SHP77 treated with DMSO at 0.1 percent for 48 hours (cell line): ENCODE measurements at regions not wholly inside any gene's neighbourhood (a gene's known extent, or its start where the extent isn't known, plus 50 kb on each side); places are given as distances from the start of the nearest gene placed in this dataset.

Experiments used
- DNase-seq: peaks from one replicate; lab custom pipeline; 2025; lab: John Stamatoyannopoulos, UW

DNA sequence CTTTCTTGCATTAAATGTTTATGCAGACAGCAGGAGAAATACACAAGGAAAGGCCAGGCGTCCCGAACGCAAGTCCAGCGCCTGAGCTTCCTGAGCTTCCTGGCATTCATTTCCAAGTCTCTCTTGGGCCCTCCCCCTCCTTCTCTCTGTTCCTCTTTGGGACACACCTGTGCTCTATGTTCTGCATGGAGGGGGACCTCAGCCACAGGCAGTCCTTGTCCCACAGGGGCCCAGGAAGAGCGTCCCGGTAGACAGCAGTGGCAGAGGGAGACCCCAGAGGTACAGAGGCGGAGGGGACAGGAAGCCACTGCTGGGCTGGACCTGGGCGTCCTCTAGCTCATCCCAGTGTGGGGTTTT is 221.3 kb downstream of the C9orf50 start:
- no peak for DNase-seq

DNA sequence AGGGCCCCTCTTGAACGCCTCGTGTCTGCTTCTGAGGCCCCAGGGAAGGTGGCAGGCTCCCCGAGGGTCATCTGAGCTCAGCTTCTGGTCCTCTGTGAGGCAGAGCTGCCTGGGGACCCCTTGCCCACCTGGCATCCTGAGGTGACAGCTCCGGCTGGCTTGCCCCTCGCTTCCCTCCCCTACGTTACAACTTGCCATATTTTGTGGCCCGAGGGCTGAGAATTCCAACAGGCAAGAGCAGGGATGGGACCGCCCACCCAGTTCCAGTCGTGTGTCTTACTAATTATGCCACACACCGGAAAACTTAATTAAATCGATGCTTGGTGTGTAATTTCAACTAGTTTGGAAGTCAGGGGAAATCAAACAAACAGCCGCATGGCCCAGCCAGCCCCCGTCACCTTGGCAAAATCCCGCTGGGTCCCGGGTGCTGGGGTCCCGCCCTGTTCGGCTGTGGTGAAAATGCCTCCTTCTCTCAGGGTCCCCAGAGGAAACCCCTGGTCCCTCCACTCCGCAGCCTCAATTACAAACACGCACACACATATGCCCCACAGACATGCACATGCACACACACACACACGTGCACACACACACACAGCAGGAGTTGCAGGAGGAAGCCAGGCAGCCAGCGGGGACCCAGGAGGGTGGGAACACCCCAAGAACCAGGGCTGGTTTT is 221.0 kb upstream of the IER5L start:
- no peak for DNase-seq

DNA sequence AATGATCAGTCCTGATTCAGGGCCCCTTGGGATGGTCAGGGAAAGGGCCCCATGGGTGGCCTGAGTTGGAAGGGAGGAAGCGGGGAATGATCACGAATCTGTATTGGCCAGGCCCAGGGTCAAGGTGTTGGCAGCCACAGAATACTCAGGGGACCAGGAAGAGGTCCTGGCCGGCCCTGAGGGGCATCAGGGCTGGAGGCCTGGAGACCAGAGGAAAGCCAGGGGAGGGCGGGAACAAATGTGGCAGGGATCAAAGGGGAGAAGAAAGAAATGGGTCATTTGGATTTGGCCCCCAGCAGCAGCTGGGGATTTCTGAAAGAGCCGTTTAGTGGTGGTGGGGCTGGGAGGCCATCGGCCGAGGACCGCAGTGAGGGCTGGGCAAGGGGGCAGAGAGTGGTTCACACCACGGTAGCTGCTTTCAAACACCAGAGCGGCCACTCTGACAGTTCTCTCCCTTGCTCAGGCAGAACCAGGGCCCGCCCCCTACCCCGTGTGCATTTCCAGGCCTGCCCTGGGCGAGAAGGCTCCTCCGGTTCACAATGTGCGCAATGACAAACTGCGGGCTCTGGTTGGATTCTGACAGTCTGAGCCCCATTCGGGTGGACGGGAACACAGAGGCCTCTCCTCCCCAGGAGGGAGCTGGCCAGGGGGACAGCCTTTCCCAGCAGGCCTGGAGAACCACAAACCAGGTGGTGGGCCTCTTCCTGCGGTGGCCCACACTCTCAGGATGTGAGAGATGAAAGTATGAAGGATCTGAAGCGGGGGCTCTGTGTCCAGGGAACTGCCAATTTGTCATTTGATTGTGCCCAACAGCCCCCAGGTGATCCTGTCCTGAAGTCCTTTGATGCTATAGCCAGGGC is 220.3 kb upstream of the IER5L start:
- no peak for DNase-seq

DNA sequence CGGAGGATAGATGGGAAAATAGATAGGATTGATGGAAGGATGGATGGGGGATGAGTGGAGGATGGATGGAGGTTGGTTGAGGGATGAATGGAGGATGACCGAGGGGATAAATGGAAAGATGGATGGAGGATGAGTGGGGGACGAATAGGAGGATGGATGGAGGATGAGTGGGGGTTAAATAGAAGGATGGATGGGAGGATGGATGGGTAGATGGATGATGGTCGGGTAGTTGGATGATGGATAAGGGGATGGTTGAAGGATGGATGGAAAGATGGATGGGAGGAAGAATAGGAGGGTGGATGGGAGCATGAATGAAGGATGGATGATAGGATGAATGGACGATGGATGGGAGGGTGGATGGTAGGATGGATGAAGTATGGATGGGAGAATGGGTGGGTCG is 219.3 kb upstream of the IER5L start:
- DNase-seq = no peak

DNA sequence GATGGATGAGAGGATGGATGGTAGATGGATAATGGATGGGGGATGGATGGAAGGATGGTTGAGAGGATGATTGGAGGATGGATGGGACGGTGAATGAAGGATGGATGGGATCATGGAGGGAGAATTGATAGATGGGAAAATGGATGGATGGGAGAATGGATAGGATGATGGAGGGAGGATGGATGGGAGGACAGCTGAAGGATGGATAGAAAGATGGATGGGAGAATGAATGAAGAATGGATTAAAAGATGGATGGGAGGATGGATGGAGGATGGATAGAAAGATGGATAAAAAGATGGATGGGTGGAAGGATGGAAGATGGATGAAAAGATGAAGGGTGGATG is 218.3 kb upstream of the IER5L start:
- DNase-seq = no peak

DNA sequence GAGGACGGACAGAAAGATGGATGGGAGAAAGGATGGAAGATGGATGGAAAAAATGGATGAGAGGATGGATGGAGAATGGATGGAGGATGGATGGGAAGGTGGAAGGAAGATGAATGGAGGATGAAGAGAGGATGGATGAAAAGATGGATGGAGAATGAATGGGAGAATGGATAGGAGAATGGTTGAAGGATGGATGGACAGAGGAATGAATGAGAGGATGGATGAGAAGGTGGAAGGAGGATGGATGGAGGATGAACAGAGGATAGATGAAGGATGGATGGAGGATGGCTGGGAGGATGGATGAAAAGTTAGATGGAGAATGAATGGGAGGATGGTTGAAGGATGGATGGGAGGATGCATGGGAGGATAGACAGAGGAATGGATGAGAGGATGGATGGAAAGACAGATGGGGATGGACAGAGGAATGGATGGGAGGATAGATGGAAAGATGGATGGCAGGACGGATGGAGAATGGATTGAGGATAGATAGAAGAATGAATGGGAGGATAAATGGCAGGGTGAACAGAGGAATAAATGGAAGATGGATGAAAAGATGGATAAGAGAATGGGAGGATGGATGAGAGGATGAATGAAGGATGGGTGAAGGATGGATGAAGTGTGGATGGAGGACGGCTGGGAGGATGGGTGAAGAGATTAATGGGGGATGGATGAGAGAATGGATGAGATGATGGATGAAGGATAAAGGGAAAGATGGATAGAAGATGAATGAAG is 217.7 kb upstream of the IER5L start:
- DNase-seq = no peak

DNA sequence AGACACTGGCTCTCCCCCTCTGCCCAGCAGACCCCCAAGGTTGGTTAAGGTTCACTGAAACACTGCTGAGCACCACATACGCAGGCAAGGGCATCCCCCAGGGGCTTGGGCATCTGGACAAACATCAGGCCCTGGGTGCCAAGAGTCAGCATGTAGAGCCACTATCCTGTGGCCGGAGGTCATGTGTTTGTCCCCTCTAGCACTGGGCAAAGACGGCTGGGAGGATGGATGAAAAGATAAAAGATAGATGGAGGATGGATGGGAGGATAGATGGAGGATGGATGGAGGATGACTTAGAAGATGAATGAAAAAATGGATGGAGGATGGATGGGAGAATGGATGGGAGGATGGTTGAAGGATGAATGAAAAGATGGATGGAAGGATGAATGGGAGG is 216.8 kb upstream of the IER5L start:
- DNase-seq = no peak

DNA sequence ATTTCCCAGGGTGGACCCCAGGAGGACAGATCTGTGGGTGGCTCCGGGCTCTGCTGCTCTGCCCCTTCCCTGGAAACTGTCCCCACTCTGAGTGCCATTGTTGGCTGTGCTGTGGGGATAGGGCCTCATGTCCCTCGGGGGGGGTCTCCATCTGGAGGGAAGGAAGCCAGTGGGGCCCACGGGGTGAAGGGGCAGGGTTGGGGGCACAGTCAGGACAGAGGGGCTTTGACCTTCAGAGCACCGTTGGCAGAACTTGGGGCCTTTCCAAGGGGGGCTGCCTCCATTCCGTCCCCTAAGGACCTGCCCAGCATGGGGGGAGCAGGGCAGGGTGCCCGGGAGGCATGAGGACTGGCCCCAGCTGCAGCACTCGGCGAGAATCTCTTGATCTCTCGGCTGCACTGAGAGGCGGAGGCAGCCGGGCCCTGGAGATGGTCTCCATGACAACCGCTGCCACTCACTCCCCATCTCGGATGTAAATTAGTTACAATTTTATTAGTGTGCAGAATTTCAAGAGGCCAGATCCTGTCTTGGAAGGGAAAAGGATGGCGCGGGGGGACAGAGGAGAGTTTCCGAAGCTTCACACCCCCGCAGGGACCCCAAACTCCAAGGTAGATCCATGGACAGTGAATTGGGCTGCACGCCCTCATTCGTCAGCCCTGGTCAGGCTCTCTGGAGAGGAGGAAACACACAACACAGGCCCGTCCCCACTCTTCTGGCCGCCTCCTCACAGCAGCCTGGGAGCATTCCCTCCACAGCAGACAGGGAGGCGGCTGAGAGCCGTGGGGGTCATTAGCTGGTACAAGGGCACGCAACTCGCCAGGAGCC is 216.2 kb upstream of the IER5L start:
- no peak for DNase-seq

DNA sequence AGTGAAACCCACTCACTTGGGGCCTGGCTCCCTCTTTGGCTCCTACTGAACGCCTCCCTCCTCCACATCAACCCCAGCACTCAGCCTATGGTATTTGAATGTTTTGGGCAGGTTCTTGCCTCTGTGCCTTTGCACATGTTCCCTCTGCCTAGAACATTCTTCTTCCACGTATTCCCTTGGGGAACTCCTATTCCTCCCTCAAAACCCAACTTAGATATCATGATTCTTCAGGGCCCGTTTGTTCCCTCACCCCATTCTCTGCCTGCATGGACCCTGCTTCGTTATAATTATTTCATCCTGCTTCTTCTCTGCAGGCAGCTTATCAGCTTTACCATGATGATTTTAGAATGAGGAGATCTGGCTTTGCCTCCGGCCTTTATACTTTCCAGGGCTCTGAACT is 215.0 kb upstream of the IER5L start:
- no peak for DNase-seq

DNA sequence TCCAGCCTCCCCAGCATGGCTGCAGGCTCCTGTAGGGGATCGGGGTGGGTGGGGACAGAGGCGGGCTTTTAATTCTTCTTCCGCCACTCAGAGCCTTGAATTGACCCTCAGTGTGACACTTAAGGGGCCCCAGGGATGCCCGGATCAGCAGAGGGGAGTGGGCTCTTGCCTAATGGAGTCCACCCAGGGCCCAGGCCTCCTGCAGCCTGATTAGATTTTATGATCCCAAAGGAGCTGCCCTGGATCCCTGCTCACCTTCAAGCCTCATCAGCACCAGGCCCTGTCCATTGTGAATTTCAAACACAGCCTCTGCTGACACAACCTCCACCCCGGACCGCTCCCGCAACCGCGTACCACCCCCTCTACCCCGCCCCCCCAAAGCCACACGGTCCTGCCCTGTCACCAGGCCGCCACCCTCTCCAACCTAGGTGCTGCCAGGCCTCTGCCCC is 214.1 kb upstream of the IER5L start:
- no peak for DNase-seq

DNA sequence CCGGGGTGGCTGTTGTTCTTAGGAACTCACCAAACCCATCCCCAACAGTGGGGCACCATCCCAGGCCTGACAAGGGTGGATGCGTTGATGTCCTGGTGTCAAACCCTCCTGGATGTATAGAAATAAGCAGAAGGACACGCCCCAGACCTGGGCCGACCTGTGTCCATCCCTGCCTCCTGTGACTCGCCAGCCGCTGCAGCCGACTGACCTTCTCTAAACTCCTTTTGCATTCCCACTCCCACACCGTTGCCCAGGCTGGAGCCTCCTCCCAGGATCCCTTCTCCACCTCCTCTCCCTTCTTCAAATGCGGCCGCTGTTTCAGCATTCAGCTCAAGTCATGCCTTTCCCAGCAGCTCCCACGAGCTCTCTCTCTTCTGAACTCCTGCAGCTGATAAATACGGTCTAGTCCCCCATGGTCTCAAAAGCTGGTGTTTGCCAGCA is 213.2 kb upstream of the IER5L start:
- no peak for DNase-seq

DNA sequence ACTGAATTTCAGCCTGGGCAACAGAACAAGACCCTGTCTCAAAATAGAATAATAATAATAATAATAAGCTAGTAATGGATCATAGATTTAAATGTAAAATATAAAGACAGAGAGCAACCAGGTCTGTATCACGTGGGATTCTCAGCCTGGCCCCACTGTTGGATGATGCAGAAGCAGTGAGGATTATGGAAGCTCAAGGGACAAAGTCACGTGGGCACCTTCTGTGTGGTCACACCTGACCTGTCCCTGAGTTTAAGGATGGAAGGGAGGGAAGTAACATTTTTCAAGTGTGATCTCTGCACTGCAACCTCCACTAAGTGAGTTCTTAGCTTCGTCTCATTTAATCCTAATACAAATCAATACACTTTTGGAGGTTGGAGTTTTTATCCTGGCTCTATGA is 212.5 kb upstream of the IER5L start:
- no peak for DNase-seq

DNA sequence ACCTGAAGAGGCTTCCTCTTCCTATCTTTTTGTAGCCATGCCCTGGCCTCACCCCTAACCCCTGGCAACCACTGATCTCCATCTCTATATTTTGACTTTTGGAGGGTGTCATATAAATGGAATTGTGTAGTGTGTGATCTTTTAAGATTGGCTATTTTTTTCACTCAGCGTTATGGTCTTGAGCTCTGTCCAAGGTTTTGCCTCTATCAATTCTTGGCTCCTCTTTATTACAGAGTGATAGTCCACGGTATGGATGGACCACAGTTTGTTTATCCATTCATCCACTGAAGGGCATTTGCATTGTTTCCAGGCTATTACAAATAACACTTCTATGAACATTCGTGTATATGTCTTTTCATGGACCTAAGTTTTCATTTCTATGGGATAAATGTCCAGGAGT is 209.8 kb upstream of the IER5L start:
- no peak for DNase-seq

DNA sequence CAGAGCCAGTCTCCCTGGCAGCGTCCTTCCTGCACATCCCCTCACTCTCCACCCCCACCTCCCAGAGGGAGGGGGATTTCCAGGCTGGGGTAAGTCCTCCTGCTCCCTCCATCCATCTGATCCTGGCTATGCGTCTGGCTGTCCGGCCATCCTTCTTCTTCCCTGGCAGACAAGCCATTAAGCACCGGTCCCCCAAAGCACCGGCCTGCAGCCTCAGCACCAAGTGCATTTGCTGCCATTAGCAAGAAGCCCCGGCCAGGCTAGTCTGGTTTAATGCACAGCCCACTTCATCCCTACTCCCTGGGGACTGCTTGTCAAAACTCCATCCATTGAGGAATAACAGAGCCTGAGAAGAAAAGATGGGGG is 208.7 kb upstream of the IER5L start:
- no peak for DNase-seq

DNA sequence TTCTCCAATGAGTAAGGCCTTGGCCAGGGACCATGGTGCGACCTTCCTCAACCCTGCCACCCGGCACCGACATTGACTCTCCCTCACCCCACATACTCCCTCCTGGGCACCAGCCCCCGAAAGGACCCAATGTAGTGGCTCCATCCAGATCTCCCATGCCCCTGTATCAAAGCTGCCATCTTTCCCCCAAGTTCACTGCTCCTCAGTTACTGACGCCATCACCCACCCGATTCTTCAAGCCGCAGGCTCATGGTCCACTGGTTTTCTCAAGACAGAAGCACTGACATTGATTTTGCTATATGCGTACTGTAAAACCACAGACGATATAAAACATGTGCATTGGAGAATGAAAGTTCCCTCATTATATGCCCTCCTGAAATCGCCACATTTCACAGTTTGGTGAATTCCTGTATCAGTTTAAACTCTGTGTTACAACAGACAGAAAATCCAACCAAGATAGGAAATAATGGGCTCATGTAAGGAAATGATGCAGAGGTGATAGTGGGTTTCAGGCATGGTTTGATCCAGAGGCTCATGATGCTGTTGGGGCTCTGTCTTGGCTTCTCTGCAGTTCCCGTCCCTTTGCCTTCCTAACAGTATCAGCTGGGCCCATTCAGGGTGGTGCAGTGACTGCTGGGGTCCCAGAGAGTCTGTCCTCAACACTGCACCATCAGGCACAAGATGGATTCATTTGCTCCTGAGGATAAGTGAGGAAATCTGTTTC is 207.3 kb upstream of the IER5L start:
- DNase-seq = no peak

DNA sequence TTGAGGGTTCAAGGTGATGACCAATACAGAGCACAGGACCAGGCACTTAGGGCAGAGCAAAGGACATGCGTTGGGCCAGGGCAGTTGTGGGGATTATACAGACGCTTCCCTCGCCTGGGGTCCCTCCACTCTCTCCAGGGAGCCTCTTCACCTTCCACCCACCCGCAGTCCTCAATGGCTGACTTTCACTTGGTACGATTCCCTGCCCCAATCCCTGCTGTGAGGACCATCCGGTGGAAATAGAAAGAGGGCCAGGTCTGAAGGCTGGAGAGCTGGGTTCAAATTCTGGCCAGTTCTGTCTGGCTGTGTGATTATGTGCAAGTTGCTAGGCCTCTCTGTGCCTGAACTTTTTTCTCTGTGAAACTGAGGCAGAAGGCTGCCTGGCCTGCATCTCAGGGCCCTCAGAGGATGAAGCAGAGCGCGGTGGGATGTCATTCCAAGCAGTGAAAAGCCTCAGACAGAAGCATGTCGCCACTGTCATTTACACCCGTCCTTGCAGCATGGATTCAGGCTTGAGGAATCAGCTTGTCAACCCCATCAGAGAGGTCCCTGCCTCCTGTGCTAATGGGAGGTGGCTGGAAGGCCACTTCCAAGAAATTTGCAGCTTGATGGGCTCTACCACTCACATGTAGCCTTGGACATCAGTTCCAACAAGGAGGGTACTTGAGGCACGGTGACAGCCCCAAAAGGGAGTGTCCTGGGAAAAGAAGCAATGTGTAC is 206.6 kb upstream of the IER5L start:
- DNase-seq = no peak

DNA sequence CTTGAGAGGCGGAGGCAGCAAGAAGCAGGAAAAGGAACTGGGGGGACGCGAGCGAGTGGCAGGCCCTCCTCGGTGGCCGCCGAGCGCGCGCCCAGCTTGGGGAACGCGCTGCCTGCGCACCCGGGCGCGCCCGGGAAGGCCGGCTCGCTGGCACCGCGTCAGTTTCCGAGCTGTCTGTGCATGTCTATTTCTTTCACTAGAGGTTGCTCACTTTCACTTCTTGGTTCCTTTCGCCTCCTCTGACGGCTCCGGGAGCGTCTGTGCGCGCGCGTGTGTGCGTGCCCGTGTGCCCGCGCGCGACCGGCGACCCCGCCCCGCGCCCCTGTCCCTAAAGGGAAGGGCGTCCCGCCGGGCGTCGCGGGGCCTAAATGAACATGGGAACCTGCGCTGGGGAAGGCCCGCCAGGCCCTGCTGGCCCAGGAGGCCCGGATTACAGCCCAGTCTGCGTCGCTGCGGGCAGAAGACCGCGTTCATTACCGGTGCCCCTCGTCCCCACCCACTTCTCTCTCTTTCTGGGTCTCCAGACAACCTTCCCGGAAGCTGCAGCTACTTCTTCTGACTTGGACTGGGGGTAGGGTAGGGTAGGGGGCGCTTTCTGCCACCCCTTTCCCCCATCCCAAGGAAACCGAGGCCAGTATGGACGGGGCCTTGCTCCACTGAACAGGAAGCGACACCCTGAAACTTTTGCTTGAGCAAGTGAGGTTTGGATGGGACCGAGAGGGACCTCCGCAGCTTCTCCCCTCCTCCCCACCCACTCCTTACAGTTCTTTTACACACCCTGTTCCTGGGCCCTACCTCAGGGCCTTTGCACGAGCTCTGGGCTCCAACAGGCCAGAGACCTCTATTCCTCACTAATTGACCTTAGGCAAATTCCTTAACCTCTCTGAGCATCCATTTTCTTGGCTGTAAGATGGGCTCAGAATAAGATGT is 205.8 kb upstream of the IER5L start:
- no peak for DNase-seq

DNA sequence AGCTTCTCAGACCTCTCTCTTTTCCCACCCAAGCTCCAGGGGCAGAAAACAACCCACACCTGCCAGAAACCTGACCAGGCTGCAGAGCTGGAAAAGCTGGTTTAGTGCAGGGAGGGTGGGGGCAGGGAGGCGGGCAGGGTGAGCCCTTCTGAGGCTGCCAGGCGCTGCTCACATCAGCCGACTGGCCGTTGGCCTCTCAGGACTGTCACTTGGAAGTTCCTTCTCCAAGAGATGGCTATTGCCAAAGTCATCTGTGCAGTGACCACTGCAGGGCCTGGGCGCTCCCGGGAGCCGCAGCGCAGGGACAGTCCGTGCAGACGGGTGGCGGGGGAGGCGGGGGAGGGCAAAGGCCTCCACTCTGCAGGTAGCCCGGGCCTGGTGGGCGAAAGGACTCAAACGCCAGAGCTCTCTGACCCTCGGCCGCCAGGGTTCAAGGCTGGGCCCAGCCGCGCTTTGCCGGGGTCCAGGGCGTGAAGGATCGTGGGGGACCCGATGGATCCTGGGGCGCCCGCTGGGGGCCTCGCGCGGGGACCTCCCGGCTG is 205.0 kb upstream of the IER5L start:
- DNase-seq = no peak

DNA sequence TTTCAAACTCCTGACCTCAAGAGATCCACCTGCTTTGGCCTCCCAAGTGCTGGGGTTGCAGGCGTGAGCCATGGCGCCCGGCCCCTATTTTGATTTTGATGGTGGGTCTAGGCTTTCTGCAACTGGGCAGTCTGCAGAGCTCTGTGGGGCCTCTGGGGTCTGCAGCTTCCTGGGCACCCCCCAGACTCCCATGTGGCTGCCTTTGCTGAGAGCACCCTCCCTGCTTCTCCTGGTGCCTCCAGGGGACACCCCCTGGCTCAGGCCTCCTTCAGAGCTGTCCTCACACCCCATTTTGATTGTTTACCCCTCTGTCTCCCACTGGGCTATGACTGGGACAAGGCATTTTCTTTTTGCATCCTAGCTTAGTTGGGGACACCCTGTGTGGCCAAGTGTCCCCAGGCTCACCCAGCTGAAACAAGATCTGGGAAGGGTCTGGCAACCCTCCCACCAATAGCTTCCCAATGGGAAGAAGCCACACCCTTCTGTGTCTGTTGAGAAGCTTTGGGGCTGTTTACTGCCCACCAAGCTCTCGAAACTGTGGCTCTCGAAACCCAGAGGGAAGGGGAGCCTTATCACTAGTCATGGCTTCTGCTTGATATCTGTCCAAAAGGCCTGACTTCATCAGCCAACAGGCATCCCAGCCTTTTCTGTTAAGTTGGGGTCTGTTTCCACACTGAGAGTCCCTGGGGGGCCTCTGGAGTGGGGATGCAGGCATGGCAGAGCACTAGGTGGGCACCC is 204.4 kb upstream of the IER5L start:
- no peak for DNase-seq
